Activated CD4-positive, alpha-beta T cell treated with anti-CD3 and anti-CD28 coated beads, Interleukin-2, amount 10 ng/mL, durations not matched to agents 7 days and 5 days (primary cell): ENCODE measurements at regions not wholly inside any gene's neighbourhood (a gene's known extent, or its start where the extent isn't known, plus 50 kb on each side); places are given as distances from the start of the nearest gene placed in this dataset.

Experiments used
- CTCF ChIA-PET: fragments of 350-600 bp; sonication (Branson Sonifier 250); formaldehyde crosslinking; loops from one replicate; lab custom pipeline; 2021; ENCODE audit warnings: antibody characterized with exemption; lab: Charles Lee
- POLR2A ChIA-PET: fragments of 350-600 bp; sonication (Branson Sonifier 250); formaldehyde crosslinking; loops from one replicate; lab custom pipeline; 2021; ENCODE audit warnings: antibody characterized with exemption; lab: Charles Lee
- DNase-seq: peaks from one replicate; pipeline ENCODE4 v3.0.0-alpha.2; 2020
- H3K27ac Mint-ChIP-seq: one replicate; pipeline ENCODE4 v1.8.0; 2021; ENCODE audit warnings: mild to moderate bottlenecking, moderate library complexity, mixed read lengths
- H3K27me3 Mint-ChIP-seq: one replicate; pipeline ENCODE4 v1.8.0; 2021; ENCODE audit warnings: mixed read lengths
- H3K36me3 Mint-ChIP-seq: one replicate; pipeline ENCODE4 v1.8.0; 2021; ENCODE audit warnings: low read depth, mixed read lengths
- H3K4me1 Mint-ChIP-seq: one replicate; pipeline ENCODE4 v1.8.0; 2021; ENCODE audit warnings: mixed read lengths
- H3K4me3 Mint-ChIP-seq: one replicate; pipeline ENCODE4 v1.8.0; 2021; ENCODE audit warnings: mild to moderate bottlenecking, moderate library complexity, mixed read lengths
- H3K9me3 Mint-ChIP-seq: one replicate; pipeline ENCODE4 v1.8.0; 2021; ENCODE audit warnings: mixed read lengths

DNA sequence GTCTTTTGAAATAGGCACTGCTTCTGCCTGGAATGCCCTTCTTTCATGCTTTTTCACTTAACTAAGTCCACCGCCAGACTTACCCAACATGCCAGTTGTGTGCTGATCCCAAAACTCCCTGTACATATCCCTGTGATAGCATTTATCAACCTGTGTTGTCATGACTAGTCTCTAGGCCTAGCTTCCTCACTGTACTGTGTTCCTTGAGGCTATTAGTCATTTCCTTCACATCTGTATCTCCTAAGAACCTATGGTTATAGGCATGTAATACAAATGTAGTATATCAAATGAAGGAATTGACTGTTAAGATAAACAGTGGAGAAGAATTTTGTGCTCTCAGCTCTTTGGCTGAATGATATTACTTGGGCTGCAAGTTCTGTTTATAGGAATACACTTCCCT lies 184.3 kb downstream of the CYRIA start:
- Mint-ChIP-seq H3K9me3 (no peaks in the 10 kb centered on the region), H3K27ac (no peak overlapping the region), H3K4me3 (no peak overlapping the region), H3K36me3 (no peaks in the 10 kb centered on the region), H3K27me3 (peaks cover 5% of the 10 kb centered on the region), H3K4me1 (no peaks in the 10 kb centered on the region)
- no peak for DNase-seq
- ChIA-PET POLR2A (no interaction called here), CTCF (no interaction called here)

GRCh38 chr2:16479721-16480120 lies 185.9 kb downstream of the CYRIA start:
- Mint-ChIP-seq H3K4me3 (no peak overlapping the region), H3K9me3 (no peaks in the 10 kb centered on the region), H3K27me3 (peaks cover 5% of the 10 kb centered on the region), H3K36me3 (no peaks in the 10 kb centered on the region), H3K27ac (no peak overlapping the region), H3K4me1 (no peaks in the 10 kb centered on the region)
- DNase-seq, result no peak
- CTCF ChIA-PET, result no interaction called here
- POLR2A ChIA-PET, result no interaction called here

DNA sequence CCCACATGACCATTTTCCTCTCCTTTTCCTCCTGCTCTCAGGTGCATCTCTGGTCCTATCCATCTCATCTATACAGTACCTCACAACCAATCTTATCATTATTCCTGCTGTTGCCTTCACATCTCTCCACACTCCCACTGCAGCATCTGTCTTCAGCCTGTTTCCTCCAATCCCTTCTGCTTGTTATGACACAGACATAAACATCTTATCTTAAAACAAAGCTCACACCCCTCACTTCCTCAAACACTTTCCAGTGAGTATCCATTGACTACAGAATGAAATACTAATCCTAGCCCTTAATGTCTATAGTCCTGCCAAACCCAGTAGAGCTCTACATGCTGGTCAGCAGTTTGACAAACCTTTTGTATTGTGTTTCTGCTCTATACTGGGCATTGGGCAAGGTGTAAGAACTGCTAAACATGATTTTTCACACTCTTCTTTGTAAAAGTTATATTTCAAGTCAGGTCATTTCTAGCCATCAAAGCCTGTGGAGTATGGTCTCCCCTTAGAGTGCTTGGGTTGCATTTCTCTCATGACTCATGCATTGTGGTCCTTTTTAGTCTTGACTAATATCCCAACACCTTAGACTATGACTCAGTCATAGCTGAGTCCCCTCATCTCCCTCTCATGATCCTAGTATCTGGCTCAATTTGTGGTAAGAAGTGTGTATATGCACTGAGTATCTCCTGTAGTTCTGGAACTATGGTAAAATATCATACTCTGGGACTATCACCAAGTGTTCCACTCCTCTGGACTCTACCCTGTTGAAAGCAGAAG lies 187.0 kb downstream of the CYRIA start:
- no peaks in the 10 kb centered on the region for H3K36me3 Mint-ChIP-seq
- H3K27me3 Mint-ChIP-seq, result peaks cover 5% of the 10 kb centered on the region
- H3K9me3 Mint-ChIP-seq, result no peaks in the 10 kb centered on the region
- CTCF ChIA-PET, result interaction anchor here (0.6 to 1.0 kb wide), 2 partner anchors 75 to 184 kb away, joined by 3 read pairs; no protein-coding TSS in a partner anchor
- no peak overlapping the region for H3K27ac Mint-ChIP-seq
- DNase-seq, result no peak
- POLR2A ChIA-PET, result no interaction called here
- H3K4me3 Mint-ChIP-seq, result no peak overlapping the region
- H3K4me1 Mint-ChIP-seq, result no peaks in the 10 kb centered on the region

DNA sequence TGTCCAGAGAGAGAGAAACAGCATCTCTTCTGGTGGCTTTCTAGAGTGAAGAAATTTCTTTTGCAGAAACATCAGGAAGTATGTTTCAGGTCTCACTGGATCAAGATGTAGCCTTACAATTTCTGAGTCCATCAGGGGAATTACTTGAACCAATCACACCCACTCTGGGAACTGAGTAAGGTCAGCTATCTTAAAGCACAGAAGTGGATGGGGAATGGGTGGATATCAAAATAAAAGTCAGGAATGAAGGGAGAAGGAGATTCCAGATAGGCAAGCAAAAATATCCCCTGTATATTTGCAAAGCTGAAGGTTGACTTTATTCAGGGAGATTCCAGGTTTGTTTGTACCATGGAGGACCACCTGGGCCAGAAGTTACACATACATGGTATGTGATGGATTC lies 188.0 kb downstream of the CYRIA start:
- no peak for DNase-seq
- no peak overlapping the region for H3K4me3 Mint-ChIP-seq
- no peaks in the 10 kb centered on the region for H3K4me1 Mint-ChIP-seq
- H3K9me3 Mint-ChIP-seq, result no peaks in the 10 kb centered on the region
- CTCF ChIA-PET, result interaction anchor here (1.0 kb wide), 1 partner anchor 185 kb away, joined by 3 read pairs; no protein-coding TSS in a partner anchor
- POLR2A ChIA-PET, result no interaction called here
- no peak overlapping the region for H3K27ac Mint-ChIP-seq
- H3K36me3 Mint-ChIP-seq, result no peaks in the 10 kb centered on the region
- peaks cover 5% of the 10 kb centered on the region for H3K27me3 Mint-ChIP-seq

GRCh38 chr2:16476866-16477265 lies 188.8 kb downstream of the CYRIA start:
- CTCF ChIA-PET, result no interaction called here
- DNase-seq, result no peak
- H3K4me1 Mint-ChIP-seq, result no peaks in the 10 kb centered on the region

GRCh38 chr2:16475986-16476567 lies 189.6 kb downstream of the CYRIA start:
- no peak for DNase-seq
- Mint-ChIP-seq H3K27ac (no peak overlapping the region), H3K4me3 (no peak overlapping the region), H3K9me3 (no peaks in the 10 kb centered on the region), H3K4me1 (no peaks in the 10 kb centered on the region), H3K36me3 (no peaks in the 10 kb centered on the region), H3K27me3 (peaks cover 5% of the 10 kb centered on the region)
- POLR2A ChIA-PET, result no interaction called here
- CTCF ChIA-PET, result interaction anchor here (1.1 kb wide), 1 partner anchor 12 kb away, joined by 4 read pairs; no protein-coding TSS in a partner anchor

More at GRCh38 chr2:16476866-16477265, 188.8 kb downstream of the CYRIA start:
- H3K27ac Mint-ChIP-seq, result no peak overlapping the region
- no peak overlapping the region for H3K4me3 Mint-ChIP-seq
- H3K36me3 Mint-ChIP-seq, result no peaks in the 10 kb centered on the region
- no peaks in the 10 kb centered on the region for H3K9me3 Mint-ChIP-seq
- H3K27me3 Mint-ChIP-seq, result peaks cover 5% of the 10 kb centered on the region
- POLR2A ChIA-PET, result no interaction called here

DNA sequence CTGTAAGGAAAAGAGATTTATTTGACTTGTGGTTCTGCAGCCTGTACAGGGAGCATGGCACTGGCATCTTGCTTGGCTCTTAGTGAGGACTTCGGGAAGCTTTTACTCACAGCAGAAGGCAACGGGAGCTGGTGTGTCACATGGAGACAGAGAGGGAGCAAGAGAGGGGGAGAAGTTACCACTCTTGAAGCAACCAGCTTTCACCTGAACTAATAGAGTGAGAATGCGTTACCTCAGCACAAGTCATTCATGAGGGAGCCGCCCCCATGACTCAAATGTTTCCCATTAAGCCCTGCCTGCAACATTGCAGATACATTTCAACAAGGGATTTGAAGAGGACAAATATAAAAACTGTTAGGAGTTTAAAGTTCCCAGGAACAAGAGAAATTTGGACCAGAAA lies 190.0 kb downstream of the CYRIA start:
- Mint-ChIP-seq H3K27ac (no peak overlapping the region), H3K9me3 (no peaks in the 10 kb centered on the region), H3K4me1 (no peaks in the 10 kb centered on the region), H3K4me3 (no peak overlapping the region), H3K36me3 (no peaks in the 10 kb centered on the region), H3K27me3 (peaks cover 5% of the 10 kb centered on the region)
- no peak for DNase-seq
- ChIA-PET POLR2A (no interaction called here), CTCF (interaction anchor here (1.1 kb wide), 1 partner anchor 12 kb away, joined by 4 read pairs; no protein-coding TSS in a partner anchor)

DNA sequence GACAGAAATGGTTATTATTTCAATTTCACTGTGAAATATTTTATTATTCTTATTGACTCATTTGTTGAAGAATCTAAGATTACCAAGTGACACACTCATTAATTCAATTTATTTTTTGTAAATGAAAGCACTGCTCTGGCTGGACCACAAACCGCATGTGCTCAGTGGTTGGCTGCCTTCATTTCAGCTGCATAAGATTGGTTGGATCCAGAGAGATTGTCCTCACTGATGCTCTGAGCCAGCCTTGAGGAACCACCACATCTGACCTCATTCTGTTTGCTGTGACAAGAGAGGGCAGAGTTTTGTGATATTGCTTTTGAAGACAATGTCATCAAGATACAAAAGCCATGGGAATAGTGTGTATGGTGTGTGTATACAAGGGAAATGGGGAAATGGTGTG lies 192.1 kb downstream of the CYRIA start:
- ChIA-PET CTCF (no interaction called here), POLR2A (no interaction called here)
- H3K27me3 Mint-ChIP-seq, result peaks cover 2% of the 10 kb centered on the region
- H3K4me3 Mint-ChIP-seq, result no peak overlapping the region
- no peak overlapping the region for H3K27ac Mint-ChIP-seq
- H3K9me3 Mint-ChIP-seq, result no peaks in the 10 kb centered on the region
- no peak for DNase-seq
- H3K36me3 Mint-ChIP-seq, result no peaks in the 10 kb centered on the region
- no peaks in the 10 kb centered on the region for H3K4me1 Mint-ChIP-seq

- Mint-ChIP-seq H3K27me3 (no peaks in the 10 kb centered on the region), H3K4me3 (no peak overlapping the region), H3K27ac (no peak overlapping the region), H3K36me3 (no peaks in the 10 kb centered on the region), H3K4me1 (no peaks in the 10 kb centered on the region), H3K9me3 (no peaks in the 10 kb centered on the region)
- DNase-seq, result no peak
- ChIA-PET CTCF (no interaction called here), POLR2A (no interaction called here)
Observed at GRCh38 chr2:16470936-16471490, 194.6 kb downstream of the CYRIA start.

- CTCF ChIA-PET, result no interaction called here
- no peak for DNase-seq
- Mint-ChIP-seq H3K4me1 (no peaks in the 10 kb centered on the region), H3K36me3 (no peaks in the 10 kb centered on the region), H3K27me3 (no peaks in the 10 kb centered on the region), H3K4me3 (no peak overlapping the region), H3K27ac (no peak overlapping the region), H3K9me3 (no peaks in the 10 kb centered on the region)
- POLR2A ChIA-PET, result no interaction called here
Observed at GRCh38 chr2:16466821-16467151, 198.8 kb downstream of the CYRIA start.

GRCh38 chr2:16466133-16466820 lies 199.4 kb downstream of the CYRIA start:
- POLR2A ChIA-PET, result no interaction called here
- Mint-ChIP-seq H3K27me3 (no peaks in the 10 kb centered on the region), H3K36me3 (no peaks in the 10 kb centered on the region), H3K4me1 (no peaks in the 10 kb centered on the region), H3K9me3 (no peaks in the 10 kb centered on the region), H3K4me3 (no peak overlapping the region), H3K27ac (no peak overlapping the region)
- CTCF ChIA-PET, result no interaction called here
- DNase-seq, result no peak

DNA sequence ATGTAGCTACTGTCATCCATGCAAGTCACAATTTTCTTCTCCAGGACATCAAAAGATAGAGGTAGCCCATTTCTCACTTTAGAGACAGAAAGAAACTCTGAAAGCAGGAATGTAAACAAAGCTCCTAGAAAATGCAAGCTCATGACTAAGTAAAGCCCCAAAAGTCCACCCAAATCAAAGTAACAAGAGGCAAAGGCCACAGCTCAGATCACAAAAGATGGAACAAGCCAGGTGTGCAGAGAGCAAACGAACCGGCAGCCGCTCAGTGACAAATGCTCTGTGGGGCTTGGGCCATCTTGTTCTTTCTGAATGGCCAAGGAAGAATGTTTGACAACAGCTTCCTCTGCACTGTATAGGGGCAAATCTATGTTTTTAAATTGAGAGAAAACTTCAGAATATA lies 201.0 kb downstream of the CYRIA start:
- DNase-seq, result no peak
- Mint-ChIP-seq H3K27ac (no peak overlapping the region), H3K4me1 (no peaks in the 10 kb centered on the region), H3K4me3 (no peak overlapping the region), H3K36me3 (no peaks in the 10 kb centered on the region), H3K27me3 (no peaks in the 10 kb centered on the region), H3K9me3 (no peaks in the 10 kb centered on the region)
- CTCF ChIA-PET, result interaction anchor here (1.6 kb wide), 1 partner anchor 11 kb away, joined by 4 read pairs; no protein-coding TSS in a partner anchor
- POLR2A ChIA-PET, result no interaction called here

GRCh38 chr2:16462958-16463357 lies 202.7 kb downstream of the CYRIA start:
- ChIA-PET POLR2A (no interaction called here), CTCF (no interaction called here)
- no peaks in the 10 kb centered on the region for H3K36me3 Mint-ChIP-seq
- no peaks in the 10 kb centered on the region for H3K4me1 Mint-ChIP-seq
- no peaks in the 10 kb centered on the region for H3K9me3 Mint-ChIP-seq
- no peak for DNase-seq
- no peaks in the 10 kb centered on the region for H3K27me3 Mint-ChIP-seq
- no peak overlapping the region for H3K4me3 Mint-ChIP-seq
- H3K27ac Mint-ChIP-seq, result no peak overlapping the region
